Uterus (tissue), 2 donors: ENCODE measurements at regions not wholly inside any gene's neighbourhood (a gene's known extent, or its start where the extent isn't known, plus 50 kb on each side); places are given as distances from the start of the nearest gene placed in this dataset.

Source experiments
- CTCF ChIP-seq, 4 experiments: fragments of 200-600 bp in 2 of 4; fragments of 450-650 bp in 2 of 4; sonication (generic) in 2 of 4; IDR thresholded peaks; one replicate each; pipeline ENCODE4 v1.5.1; 2016 to 2019; ENCODE audit warnings: antibody characterized with exemption in 4 of 4, mild to moderate bottlenecking in 2 of 4, moderate library complexity in 1 of 4
- POLR2A ChIP-seq, 2 donors: fragments of 450-650 bp; IDR thresholded peaks; one replicate each; pipeline ENCODE4 v1.6.1; 2016; ENCODE audit warnings: antibody characterized with exemption in 2 of 2, mild to moderate bottlenecking in 1 of 2, moderate library complexity in 1 of 2

DNA sequence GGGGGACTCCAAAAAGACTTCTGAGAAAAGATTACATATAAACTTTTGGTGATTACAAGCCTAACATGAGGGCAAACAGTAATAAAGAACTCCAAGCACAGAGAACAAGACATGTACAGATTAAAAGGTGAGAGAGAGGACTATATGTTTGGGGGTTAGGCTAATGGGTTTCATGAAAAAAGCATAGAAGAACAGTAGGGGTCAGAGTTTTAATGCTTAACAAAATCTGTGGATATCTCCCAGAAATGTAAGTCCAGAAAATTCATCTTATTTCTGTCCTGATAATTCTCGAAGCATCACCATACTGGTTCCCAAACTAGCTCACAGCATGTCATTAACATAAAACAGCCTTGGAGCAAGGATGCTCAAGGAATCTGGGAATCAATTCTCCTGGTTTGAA lies 137.2 kb downstream of the ARRDC3 start:
- no peak for TF ChIP-seq CTCF (IDR thresholded peaks at IDR 0.05)
- no peak for TF ChIP-seq POLR2A (IDR thresholded peaks at IDR 0.05)
